Smooth muscle cell (in vitro differentiated cells): ENCODE measurements at regions not wholly inside any gene's neighbourhood (a gene's known extent, or its start where the extent isn't known, plus 50 kb on each side); places are given as distances from the start of the nearest gene placed in this dataset.

Experiments
- DNase-seq: peaks from one replicate; lab custom pipeline; 2025; ENCODE audit not compliant: unreplicated experiment; lab: John Stamatoyannopoulos, UW
- H2AFZ ChIP-seq: fragments of 200-600 bp; sonication (generic); 2 replicates; pipeline ENCODE4 v1.6.0; 2016; ENCODE audit warnings: antibody characterized with exemption, low read depth, mild to moderate bottlenecking
- H3F3A ChIP-seq: fragments of 200-600 bp; sonication (generic); 2 replicates; pipeline ENCODE4 v1.6.0; 2017; ENCODE audit warnings: antibody characterized with exemption, low read depth
- H3K27ac ChIP-seq: fragments of 200-600 bp; sonication (generic); 2 replicates; pipeline ENCODE4 v1.5.1; 2016; ENCODE audit warnings: low read depth, mild to moderate bottlenecking
- H3K27me3 ChIP-seq: fragments of 200-600 bp; sonication (generic); 2 replicates; pipeline ENCODE4 v1.6.1; 2016; ENCODE audit warnings: low read depth, mild to moderate bottlenecking
- H3K36me3 ChIP-seq: fragments of 200-600 bp; sonication (generic); 2 replicates; pipeline ENCODE4 v1.5.1; 2016; ENCODE audit warnings: low read depth
- H3K4me1 ChIP-seq: fragments of 200-600 bp; sonication (generic); 2 replicates; pipeline ENCODE4 v1.5.1; 2016; ENCODE audit warnings: low read depth
- H3K4me2 ChIP-seq: fragments of 200-600 bp; sonication (generic); 2 replicates; pipeline ENCODE4 v1.6.0; 2016; ENCODE audit warnings: mild to moderate bottlenecking
- H3K4me3 ChIP-seq: fragments of 200-600 bp; sonication (generic); 2 replicates; pipeline ENCODE4 v1.5.1; 2016; ENCODE audit warnings: mild to moderate bottlenecking
- H3K79me2 ChIP-seq: fragments of 200-600 bp; sonication (generic); 2 replicates; pipeline ENCODE4 v1.6.0; 2016; ENCODE audit warnings: low read depth, mild to moderate bottlenecking
- H3K9ac ChIP-seq: fragments of 200-600 bp; sonication (generic); 2 replicates; pipeline ENCODE4 v1.6.0; 2016; ENCODE audit warnings: low read depth
- H3K9me3 ChIP-seq: fragments of 200-600 bp; sonication (generic); replicated peaks from 2 replicates; pipeline ENCODE4 v1.5.1; 2016; ENCODE audit warnings: low read depth
- H4K20me1 ChIP-seq: fragments of 200-600 bp; sonication (generic); 2 replicates; pipeline ENCODE4 v1.6.0; 2016; ENCODE audit warnings: low read depth
- WGBS: methylation state at CpG from one replicate; pipeline ENCODE4 v1.1.7; 2016; ENCODE audit warnings: low lambda C conversion rate; 5-methylcytosine and 5-hydroxymethylcytosine counted together
- TF ChIP-seq, protein P1 (sequence below): fragments of 200-600 bp; sonication (generic); IDR thresholded peaks from 2 replicates; pipeline ENCODE4 v1.5.1; 2017; ENCODE audit warnings: borderline replicate concordance, mild to moderate bottlenecking, antibody characterized with exemption; ENCODE audit not compliant: insufficient read depth, poor library complexity, severe bottlenecking

DNA sequence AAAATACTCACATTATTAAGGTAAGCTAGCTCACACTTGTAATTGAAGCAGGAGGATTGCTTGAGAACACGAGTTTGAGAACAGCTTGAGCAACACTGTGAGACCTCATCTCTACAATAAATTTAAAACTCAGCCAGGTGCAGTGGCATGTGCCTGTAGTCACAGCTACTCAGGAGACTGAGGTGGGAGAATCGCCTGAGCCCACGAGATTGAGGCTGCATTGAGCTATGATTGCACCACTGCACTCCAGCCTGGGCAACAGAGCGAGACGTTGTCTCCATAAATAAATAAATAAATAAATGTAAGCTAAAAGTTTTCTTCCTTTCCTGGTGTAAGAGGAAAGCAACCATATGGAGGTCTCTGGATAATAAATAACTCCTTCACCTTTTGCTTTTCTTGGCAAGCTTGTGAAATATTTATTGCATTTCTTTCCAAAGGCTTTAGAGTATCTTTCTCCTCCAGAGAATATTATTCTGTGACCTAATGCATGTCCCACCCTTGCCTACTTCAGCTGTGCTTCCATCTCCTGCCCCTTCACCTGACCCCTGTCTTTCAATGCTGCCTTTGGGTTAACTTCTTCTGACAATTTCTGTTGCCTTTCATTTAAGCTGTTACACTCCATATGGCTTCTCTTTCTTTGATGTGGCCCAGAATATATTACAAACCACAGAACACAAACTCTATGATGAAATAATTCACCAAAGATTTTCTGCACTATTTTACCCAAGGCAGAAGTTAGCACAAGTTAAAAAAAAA lies 280.7 kb upstream of the RND3 start:
- Histone ChIP-seq H3K27me3 (no peaks in the 10 kb centered on the region), H3K4me1 (no peaks in the 10 kb centered on the region), H3K27ac (no peak overlapping the region), H3K79me2 (no peaks in the 10 kb centered on the region), H2AFZ (no peak overlapping the region), H3K36me3 (no peaks in the 10 kb centered on the region), H3K9ac (no peak overlapping the region), H3K4me2 (no peak overlapping the region), H4K20me1 (no peaks in the 10 kb centered on the region), H3K4me3 (no peak overlapping the region), H3F3A (no peaks in the 10 kb centered on the region), H3K9me3 (no peaks in the 10 kb centered on the region)
- 88% methylated on average over 5 of the region's 5 CpGs for WGBS
- DNase-seq = no peak
- TF ChIP-seq, protein P1, sequence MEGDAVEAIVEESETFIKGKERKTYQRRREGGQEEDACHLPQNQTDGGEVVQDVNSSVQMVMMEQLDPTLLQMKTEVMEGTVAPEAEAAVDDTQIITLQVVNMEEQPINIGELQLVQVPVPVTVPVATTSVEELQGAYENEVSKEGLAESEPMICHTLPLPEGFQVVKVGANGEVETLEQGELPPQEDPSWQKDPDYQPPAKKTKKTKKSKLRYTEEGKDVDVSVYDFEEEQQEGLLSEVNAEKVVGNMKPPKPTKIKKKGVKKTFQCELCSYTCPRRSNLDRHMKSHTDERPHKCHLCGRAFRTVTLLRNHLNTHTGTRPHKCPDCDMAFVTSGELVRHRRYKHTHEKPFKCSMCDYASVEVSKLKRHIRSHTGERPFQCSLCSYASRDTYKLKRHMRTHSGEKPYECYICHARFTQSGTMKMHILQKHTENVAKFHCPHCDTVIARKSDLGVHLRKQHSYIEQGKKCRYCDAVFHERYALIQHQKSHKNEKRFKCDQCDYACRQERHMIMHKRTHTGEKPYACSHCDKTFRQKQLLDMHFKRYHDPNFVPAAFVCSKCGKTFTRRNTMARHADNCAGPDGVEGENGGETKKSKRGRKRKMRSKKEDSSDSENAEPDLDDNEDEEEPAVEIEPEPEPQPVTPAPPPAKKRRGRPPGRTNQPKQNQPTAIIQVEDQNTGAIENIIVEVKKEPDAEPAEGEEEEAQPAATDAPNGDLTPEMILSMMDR = no peak

DNA sequence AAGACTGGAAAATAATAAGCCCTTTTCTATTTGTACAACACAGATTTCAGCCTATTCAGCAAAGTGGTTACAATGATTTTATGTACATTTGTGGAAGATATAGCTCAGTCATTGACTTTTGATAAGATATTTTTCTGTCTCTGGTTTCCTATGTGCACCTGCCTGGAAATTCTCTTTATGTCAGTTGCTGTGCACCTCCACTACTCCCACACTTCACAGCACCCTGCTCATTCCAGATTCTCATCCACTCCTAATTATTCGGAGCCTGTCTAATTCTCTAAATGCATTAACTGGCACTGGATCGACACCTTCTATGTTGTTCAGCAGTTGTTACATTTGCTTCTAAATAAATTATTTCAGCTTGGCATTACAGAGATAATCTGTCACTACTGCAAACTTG lies 275.1 kb upstream of the RND3 start:
- no peaks in the 10 kb centered on the region for H3K4me1 ChIP-seq

GRCh38 chr2:150759531-150759930 lies 272.1 kb upstream of the RND3 start:
- Histone ChIP-seq H3K27ac (no peak overlapping the region), H3K4me3 (no peak overlapping the region), H3K9ac (no peak overlapping the region), H3K4me1 (no peaks in the 10 kb centered on the region), H3F3A (no peaks in the 10 kb centered on the region), H3K9me3 (no peaks in the 10 kb centered on the region), H3K27me3 (no peaks in the 10 kb centered on the region), H3K79me2 (no peaks in the 10 kb centered on the region), H2AFZ (no peak overlapping the region), H3K4me2 (no peak overlapping the region), H3K36me3 (no peaks in the 10 kb centered on the region), H4K20me1 (no peaks in the 10 kb centered on the region)
- TF ChIP-seq, protein P1 = no peak
- DNase-seq = no peak
- 6% methylated on average over 1 of the region's 1 CpG for WGBS

More for the DNA sequence above, 275.1 kb upstream of the RND3 start:
- H3K27ac ChIP-seq = no peak overlapping the region
- H3K4me3 ChIP-seq = no peak overlapping the region
- no peak overlapping the region for H3K9ac ChIP-seq
- WGBS = 47% methylated on average over 2 of the region's 2 CpGs
- H3K79me2 ChIP-seq = no peaks in the 10 kb centered on the region
- no peak for DNase-seq
- no peaks in the 10 kb centered on the region for H3K9me3 ChIP-seq
- no peak overlapping the region for H3K4me2 ChIP-seq
- H3K27me3 ChIP-seq = no peaks in the 10 kb centered on the region
- no peaks in the 10 kb centered on the region for H3K36me3 ChIP-seq
- no peaks in the 10 kb centered on the region for H3F3A ChIP-seq
- TF ChIP-seq, protein P1 = no peak
- H2AFZ ChIP-seq = no peak overlapping the region
- no peaks in the 10 kb centered on the region for H4K20me1 ChIP-seq

- H3K27ac ChIP-seq = no peak overlapping the region
Observed at GRCh38 chr2:150759106-150759505, 271.6 kb upstream of the RND3 start.

More at GRCh38 chr2:150759106-150759505, 271.6 kb upstream of the RND3 start:
- TF ChIP-seq, protein P1 = no peak
- H3K79me2 ChIP-seq = no peaks in the 10 kb centered on the region
- no peaks in the 10 kb centered on the region for H3K36me3 ChIP-seq
- WGBS = 71% methylated on average over 3 of the region's 3 CpGs
- DNase-seq = no peak
- no peaks in the 10 kb centered on the region for H3K9me3 ChIP-seq
- H3K27me3 ChIP-seq = no peaks in the 10 kb centered on the region
- no peaks in the 10 kb centered on the region for H3K4me1 ChIP-seq
- H3K9ac ChIP-seq = no peak overlapping the region
- no peak overlapping the region for H3K4me3 ChIP-seq
- no peak overlapping the region for H2AFZ ChIP-seq
- no peaks in the 10 kb centered on the region for H4K20me1 ChIP-seq
- no peaks in the 10 kb centered on the region for H3F3A ChIP-seq
- H3K4me2 ChIP-seq = no peak overlapping the region
